DOHH2 (cell line): ENCODE measurements at regions not wholly inside any gene's neighbourhood (a gene's known extent, or its start where the extent isn't known, plus 50 kb on each side); places are given as distances from the start of the nearest gene placed in this dataset.

Experiments used
- H3F3A ChIP-seq: fragments of 200-600 bp; sonication (generic), shearing (Covaris generic); 2 replicates; pipeline ENCODE4 v1.6.0; 2016; ENCODE audit warnings: antibody characterized with exemption, mild to moderate bottlenecking; ENCODE audit not compliant: control insufficient read depth, insufficient read depth
- H3K27ac ChIP-seq: fragments of 200-600 bp; sonication (generic); 2 replicates; pipeline ENCODE4 v1.5.1; 2014; ENCODE audit warnings: low read depth, mild to moderate bottlenecking, low read length, moderate library complexity
- H3K27me3 ChIP-seq: fragments of 200-600 bp; sonication (generic); 2 replicates; pipeline ENCODE4 v1.6.1; 2014; ENCODE audit warnings: mild to moderate bottlenecking, low read length, mixed read lengths; ENCODE audit not compliant: control insufficient read depth
- H3K36me3 ChIP-seq: fragments of 200-600 bp; sonication (generic); 2 replicates; pipeline ENCODE4 v1.6.1; 2014; ENCODE audit warnings: mild to moderate bottlenecking, low read length, moderate library complexity, mixed read lengths; ENCODE audit not compliant: control insufficient read depth
- H3K4me1 ChIP-seq: fragments of 200-600 bp; sonication (generic); 2 replicates; pipeline ENCODE4 v1.6.1; 2014; ENCODE audit warnings: mild to moderate bottlenecking, low read length, mixed read lengths; ENCODE audit not compliant: control insufficient read depth
- H3K4me2 ChIP-seq: fragments of 200-600 bp; sonication (generic); 2 replicates; pipeline ENCODE4 v1.6.0; 2014; ENCODE audit warnings: mild to moderate bottlenecking, low read length, moderate library complexity
- H3K4me3 ChIP-seq: fragments of 200-600 bp; sonication (generic); 2 replicates; pipeline ENCODE4 v1.5.1; 2014; ENCODE audit warnings: mild to moderate bottlenecking, low read length, mixed read lengths
- H3K79me2 ChIP-seq: fragments of 200-600 bp; sonication (generic); 2 replicates; pipeline ENCODE4 v1.6.1; 2014; ENCODE audit warnings: mild to moderate bottlenecking, low read length, mixed read lengths; ENCODE audit not compliant: control insufficient read depth
- H3K9me2 ChIP-seq: fragments of 200-600 bp; sonication (generic); replicated peaks from 2 replicates; pipeline ENCODE4 v1.6.1; 2014; ENCODE audit warnings: mild to moderate bottlenecking, low read length, mixed read lengths; ENCODE audit not compliant: control insufficient read depth
- H3K9me3 ChIP-seq: fragments of 200-600 bp; sonication (generic); 2 replicates; pipeline ENCODE4 v1.6.1; 2014; ENCODE audit warnings: antibody characterized with exemption, low read length, mixed read lengths; ENCODE audit not compliant: control insufficient read depth, insufficient read depth
- H4K20me1 ChIP-seq: fragments of 200-600 bp; sonication (generic); 2 replicates; pipeline ENCODE4 v1.6.0; 2014; ENCODE audit warnings: low read depth, mild to moderate bottlenecking, antibody characterized with exemption, low read length, moderate library complexity; ENCODE audit not compliant: control insufficient read depth, insufficient read depth
- EZH2phosphoT487 ChIP-seq: fragments of 200-600 bp; sonication (generic); IDR thresholded peaks from 2 replicates; pipeline ENCODE4 v1.6.1; 2017; ENCODE audit warnings: borderline replicate concordance, mild to moderate bottlenecking, antibody characterized with exemption, low read length, moderate library complexity, mixed read lengths
- TF ChIP-seq, protein P1 (sequence below): fragments of 200-600 bp; sonication (generic); IDR thresholded peaks from one replicate; pipeline ENCODE4 v1.5.1; 2014; ENCODE audit warnings: antibody characterized with exemption, mild to moderate bottlenecking, low read depth, low read length; ENCODE audit not compliant: poor library complexity, severe bottlenecking

DNA sequence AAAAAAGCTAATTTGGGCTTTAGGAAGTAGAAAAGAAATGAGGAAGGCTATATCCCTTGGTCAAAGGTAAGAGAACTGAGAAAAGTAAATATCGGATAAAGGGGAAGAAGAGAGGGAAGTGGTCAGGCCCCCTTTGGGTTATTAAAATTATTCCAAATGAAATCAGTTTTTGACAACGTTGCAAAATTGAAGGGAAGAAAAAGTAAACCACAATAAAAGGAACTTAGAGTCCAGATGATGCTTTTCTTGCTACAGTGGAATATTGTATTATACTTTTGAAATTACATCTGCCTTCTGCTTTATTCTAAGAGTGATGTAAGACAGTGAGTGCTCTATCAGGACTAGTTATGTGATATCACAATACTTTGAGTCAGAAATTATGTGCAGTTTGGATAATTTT, 59.4 kb upstream of the RBPJ start:
- Histone ChIP-seq H3K27me3 (peaks cover 20% of the 10 kb centered on the region), H3K4me2 (no peak overlapping the region), H3F3A (no peaks in the 10 kb centered on the region)

DNA sequence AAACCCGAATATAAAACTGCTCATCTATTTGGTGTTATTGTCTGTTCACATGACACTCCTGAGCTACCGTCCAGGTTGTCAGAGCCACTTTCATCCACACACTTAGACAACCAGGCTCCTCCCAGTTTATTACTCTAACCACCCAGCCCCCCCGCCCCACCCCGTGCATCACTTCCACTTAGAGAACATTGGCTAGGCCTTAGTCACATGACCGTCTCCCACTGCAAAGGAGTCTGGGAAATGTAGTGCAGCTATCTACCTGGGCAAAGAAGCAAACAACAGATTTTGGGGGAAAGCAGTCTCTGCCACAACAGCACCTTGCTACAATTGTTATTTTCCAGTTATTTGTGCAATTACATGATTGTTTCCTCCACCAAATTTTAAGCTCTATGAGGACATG, 57.6 kb upstream of the RBPJ start:
- TF ChIP-seq, protein P1, sequence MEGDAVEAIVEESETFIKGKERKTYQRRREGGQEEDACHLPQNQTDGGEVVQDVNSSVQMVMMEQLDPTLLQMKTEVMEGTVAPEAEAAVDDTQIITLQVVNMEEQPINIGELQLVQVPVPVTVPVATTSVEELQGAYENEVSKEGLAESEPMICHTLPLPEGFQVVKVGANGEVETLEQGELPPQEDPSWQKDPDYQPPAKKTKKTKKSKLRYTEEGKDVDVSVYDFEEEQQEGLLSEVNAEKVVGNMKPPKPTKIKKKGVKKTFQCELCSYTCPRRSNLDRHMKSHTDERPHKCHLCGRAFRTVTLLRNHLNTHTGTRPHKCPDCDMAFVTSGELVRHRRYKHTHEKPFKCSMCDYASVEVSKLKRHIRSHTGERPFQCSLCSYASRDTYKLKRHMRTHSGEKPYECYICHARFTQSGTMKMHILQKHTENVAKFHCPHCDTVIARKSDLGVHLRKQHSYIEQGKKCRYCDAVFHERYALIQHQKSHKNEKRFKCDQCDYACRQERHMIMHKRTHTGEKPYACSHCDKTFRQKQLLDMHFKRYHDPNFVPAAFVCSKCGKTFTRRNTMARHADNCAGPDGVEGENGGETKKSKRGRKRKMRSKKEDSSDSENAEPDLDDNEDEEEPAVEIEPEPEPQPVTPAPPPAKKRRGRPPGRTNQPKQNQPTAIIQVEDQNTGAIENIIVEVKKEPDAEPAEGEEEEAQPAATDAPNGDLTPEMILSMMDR: no peak
- TF ChIP-seq EZH2phosphoT487: no peak
- H3K36me3 ChIP-seq: no peaks in the 10 kb centered on the region
- H3K4me1 ChIP-seq: no peaks in the 10 kb centered on the region
- peaks cover 15% of the 10 kb centered on the region; the same call in 1 of the 2 replicates for H3K27me3 ChIP-seq
- H4K20me1 ChIP-seq: no peaks in the 10 kb centered on the region
- H3K27ac ChIP-seq: no peak overlapping the region
- no peaks in the 10 kb centered on the region for H3F3A ChIP-seq
- H3K4me2 ChIP-seq: no peak overlapping the region
- H3K4me3 ChIP-seq: no peak overlapping the region
- no peaks in the 10 kb centered on the region for H3K9me2 ChIP-seq
- H3K79me2 ChIP-seq: no peaks in the 10 kb centered on the region
- H3K9me3 ChIP-seq: no peaks in the 10 kb centered on the region

More for the DNA sequence above, 59.4 kb upstream of the RBPJ start:
- Histone ChIP-seq H3K4me1 (no peaks in the 10 kb centered on the region), H3K36me3 (no peaks in the 10 kb centered on the region), H3K9me3 (no peaks in the 10 kb centered on the region), H3K79me2 (no peaks in the 10 kb centered on the region), H4K20me1 (no peaks in the 10 kb centered on the region), H3K4me3 (no peak overlapping the region), H3K27ac (no peak overlapping the region), H3K9me2 (no peaks in the 10 kb centered on the region)
- TF ChIP-seq EZH2phosphoT487: no peak
- TF ChIP-seq, protein P1: no peak

DNA sequence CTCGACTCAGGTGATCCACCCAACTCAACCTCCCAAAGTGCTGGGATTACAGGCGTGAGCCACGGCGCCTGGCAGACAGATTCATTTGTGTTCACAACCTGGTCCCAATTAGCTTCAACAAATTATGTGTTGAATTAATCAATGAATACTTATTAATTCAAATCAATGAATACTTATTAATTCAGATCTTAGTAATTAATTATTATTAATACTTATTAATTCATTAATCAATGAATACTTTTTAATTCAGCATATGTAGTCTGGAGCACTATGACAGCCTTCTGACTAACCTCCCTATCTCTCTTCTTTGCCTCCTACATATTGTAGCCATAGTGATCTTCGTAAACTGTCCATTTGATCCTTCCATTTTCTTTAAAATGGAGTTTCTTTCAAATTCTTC, 56.7 kb upstream of the RBPJ start:
- H4K20me1 ChIP-seq: no peaks in the 10 kb centered on the region

More for the DNA sequence above, 56.7 kb upstream of the RBPJ start:
- no peaks in the 10 kb centered on the region for H3K9me3 ChIP-seq
- H3K79me2 ChIP-seq: no peaks in the 10 kb centered on the region
- no peaks in the 10 kb centered on the region for H3F3A ChIP-seq
- peaks cover 13% of the 10 kb centered on the region; the same call in 1 of the 2 replicates for H3K27me3 ChIP-seq
- TF ChIP-seq, protein P1: no peak
- TF ChIP-seq EZH2phosphoT487: no peak
- H3K4me2 ChIP-seq: no peak overlapping the region
- no peaks in the 10 kb centered on the region for H3K36me3 ChIP-seq
- no peak overlapping the region for H3K4me3 ChIP-seq
- no peaks in the 10 kb centered on the region for H3K4me1 ChIP-seq
- H3K9me2 ChIP-seq: no peaks in the 10 kb centered on the region
- H3K27ac ChIP-seq: no peak overlapping the region
